ENCODE measurements at regions not wholly inside any gene's neighbourhood (a gene's known extent, or its start where the extent isn't known, plus 50 kb on each side); places are given as distances from the start of the nearest gene placed in this dataset.

DNA sequence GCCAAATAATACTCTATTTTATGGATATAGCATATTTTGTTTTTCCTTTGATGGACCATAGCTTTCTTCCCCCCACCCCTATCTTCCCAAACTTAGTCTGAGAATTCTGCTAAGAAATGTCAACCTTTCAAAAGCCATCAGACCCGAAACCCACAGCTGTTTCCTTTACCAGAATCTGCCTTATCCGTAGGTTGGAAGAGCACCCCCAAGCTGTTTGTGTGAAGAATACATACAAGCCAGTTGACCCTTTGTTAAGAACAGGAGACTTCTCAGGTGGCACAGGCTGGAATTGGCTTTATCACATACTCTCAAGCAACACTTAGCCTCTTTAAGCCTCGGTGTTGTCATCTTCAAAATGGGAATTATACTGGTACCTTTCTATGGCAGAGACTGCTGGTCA, 135.1 kb downstream of the ACTR3 start:
- TF ChIP-seq, protein P1, sequence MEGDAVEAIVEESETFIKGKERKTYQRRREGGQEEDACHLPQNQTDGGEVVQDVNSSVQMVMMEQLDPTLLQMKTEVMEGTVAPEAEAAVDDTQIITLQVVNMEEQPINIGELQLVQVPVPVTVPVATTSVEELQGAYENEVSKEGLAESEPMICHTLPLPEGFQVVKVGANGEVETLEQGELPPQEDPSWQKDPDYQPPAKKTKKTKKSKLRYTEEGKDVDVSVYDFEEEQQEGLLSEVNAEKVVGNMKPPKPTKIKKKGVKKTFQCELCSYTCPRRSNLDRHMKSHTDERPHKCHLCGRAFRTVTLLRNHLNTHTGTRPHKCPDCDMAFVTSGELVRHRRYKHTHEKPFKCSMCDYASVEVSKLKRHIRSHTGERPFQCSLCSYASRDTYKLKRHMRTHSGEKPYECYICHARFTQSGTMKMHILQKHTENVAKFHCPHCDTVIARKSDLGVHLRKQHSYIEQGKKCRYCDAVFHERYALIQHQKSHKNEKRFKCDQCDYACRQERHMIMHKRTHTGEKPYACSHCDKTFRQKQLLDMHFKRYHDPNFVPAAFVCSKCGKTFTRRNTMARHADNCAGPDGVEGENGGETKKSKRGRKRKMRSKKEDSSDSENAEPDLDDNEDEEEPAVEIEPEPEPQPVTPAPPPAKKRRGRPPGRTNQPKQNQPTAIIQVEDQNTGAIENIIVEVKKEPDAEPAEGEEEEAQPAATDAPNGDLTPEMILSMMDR (IDR thresholded peaks at IDR 0.05), result no peak
- TF ChIP-seq POLR2A (IDR thresholded peaks at IDR 0.05; ENCODE audit: low read length), result no peak
- TF ChIP-seq HOXA7 (CRISPR knock-in tag; IDR thresholded peaks at IDR 0.05), result no peak
- TF ChIP-seq, protein P2, sequence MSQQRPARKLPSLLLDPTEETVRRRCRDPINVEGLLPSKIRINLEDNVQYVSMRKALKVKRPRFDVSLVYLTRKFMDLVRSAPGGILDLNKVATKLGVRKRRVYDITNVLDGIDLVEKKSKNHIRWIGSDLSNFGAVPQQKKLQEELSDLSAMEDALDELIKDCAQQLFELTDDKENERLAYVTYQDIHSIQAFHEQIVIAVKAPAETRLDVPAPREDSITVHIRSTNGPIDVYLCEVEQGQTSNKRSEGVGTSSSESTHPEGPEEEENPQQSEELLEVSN (IDR thresholded peaks at IDR 0.05; ENCODE audit: borderline replicate concordance, low read depth), result no peak

Measured in A549 (cell line).